ENCODE measurements at regions not wholly inside any gene's neighbourhood (a gene's known extent, or its start where the extent isn't known, plus 50 kb on each side); places are given as distances from the start of the nearest gene placed in this dataset.

DNA sequence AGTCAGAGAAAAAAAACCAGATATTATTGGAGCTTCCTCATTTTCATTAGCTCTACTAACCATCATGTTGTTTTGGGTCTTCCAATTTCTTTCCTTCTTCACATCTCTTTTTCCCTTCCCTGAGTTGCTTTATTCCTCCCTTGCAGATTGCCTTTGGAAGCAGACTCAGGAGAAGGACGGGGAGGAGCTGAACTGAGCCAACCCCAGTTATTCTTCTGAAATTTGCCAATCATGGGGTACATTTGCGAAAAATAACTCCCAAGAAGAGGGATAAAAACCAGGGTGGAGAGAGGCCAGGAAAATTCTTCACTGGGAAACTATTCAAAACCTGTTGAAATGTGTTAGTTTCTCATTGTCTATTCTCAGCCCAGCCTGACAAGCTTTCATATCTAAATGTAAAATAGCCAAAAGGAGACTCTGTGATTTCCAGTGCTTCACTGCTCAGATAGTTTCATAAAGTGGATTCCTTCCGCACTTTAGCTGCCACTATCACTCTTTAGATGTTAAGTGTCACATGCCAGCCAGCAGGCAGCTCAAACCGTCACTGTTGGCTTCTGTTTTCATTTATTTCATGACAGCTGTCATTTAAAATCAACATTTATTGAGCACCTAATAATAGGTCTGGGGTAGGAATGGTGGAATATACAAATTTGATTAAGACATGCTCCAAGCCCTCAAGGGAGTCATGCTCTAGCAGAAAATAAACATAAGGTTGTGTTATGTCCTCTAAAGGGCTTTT, 204.5 kb downstream of the SREK1 start:
- DNase-seq (ENCODE audit: insufficient read length, low spot score) (no peak), FAIRE-seq (no peak)
- TF ChIP-seq POLR2A (IDR thresholded peaks at IDR 0.05; ENCODE audit: low read depth, low read length): no peak

DNA sequence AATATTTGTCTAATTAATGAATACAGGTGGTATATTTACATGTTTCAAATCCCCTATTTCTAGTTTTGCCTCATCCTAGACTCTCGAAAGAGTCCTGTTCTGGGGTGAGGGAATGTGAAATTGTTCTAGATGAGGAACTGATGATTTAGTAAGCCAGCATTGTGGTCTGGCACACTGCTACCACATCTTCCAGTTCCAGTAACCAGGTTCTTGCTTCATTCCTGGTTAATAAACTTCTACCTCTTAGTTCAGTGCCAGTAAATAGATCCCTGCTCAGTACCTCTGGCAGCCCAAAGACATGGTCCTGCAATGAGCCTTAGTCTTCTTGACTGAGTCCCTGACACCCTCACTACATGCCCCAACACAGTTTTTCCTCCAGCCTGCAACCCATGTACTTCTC, 207.7 kb downstream of the SREK1 start:
- TF ChIP-seq POLR2A (IDR thresholded peaks at IDR 0.05; ENCODE audit: low read depth, low read length): no peak
- FAIRE-seq (no peak), DNase-seq (ENCODE audit: insufficient read length, low spot score) (no peak)

DNA sequence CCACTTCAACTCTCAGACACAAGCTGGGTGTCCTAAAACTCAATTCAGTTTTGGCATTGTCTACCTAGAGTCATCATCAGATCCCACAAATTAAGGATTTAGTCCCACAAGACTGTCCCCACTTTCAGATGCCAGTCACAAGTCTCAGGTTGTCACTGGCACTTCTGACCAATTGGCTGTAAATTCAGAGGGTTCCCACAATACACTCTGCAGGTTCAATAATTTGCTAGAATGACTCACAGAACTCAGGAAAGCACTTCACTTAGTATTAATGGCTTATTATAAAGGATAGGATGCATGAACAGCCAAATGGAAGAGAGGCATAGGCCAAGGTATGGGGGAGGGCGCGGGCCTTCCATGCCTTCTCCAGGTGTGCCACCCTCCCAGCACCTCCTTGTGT, 209.1 kb downstream of the SREK1 start:
- no peak for DNase-seq (ENCODE audit: insufficient read length, low spot score)
- FAIRE-seq: no peak
- TF ChIP-seq POLR2A (IDR thresholded peaks at IDR 0.05; ENCODE audit: low read depth, low read length): no peak

DNA sequence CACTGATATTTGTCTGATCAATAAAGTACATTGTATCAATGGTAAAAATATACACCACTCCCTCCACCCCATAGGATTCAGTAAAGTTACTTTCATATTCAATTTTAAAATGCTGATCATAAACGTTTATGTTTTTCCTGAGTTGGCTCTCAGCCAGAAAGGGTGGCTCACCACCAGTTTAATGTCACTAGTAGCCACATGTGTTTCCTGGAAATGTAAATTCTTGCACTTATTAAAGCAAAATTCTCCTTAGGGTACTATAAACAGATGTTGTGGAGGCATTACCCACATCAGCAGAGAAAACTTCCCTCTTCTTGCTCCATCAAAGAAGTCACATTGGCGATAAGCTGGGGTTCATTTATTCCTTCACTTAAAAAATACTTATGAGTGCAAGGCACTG, 210.3 kb downstream of the SREK1 start:
- no peak for TF ChIP-seq POLR2A (IDR thresholded peaks at IDR 0.05; ENCODE audit: low read depth, low read length)
- DNase-seq (ENCODE audit: insufficient read length, low spot score) (no peak), FAIRE-seq (no peak)

DNA sequence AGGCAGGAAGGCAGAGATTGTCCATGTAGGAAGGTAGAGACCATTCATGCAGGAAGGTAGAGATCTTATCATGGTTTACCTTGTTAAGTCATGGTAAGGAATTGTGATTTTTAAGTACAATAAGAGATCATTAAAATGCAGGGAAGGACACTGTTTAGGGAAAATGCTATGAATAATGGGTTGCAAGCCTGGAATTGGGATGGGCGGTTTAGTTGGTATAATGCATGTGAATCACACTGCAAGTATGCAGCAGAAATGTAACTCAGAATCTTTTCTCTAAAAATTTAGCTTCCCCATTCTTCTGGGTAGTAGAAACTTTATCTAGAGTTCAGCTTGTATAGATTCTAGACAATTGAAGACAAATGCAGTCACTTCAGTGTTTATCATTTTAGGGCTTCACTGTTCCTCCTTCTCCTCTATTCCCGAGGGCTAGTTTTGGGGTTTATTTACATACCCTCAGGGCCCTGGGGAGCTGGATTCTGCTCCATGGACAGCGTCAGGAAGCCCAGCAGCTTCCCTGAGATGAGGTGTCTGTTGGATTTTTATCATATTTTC, 212.0 kb downstream of the SREK1 start:
- DNase-seq (ENCODE audit: insufficient read length, low spot score): no peak
- no peak for TF ChIP-seq POLR2A (IDR thresholded peaks at IDR 0.05; ENCODE audit: low read depth, low read length)
- no peak for FAIRE-seq

DNA sequence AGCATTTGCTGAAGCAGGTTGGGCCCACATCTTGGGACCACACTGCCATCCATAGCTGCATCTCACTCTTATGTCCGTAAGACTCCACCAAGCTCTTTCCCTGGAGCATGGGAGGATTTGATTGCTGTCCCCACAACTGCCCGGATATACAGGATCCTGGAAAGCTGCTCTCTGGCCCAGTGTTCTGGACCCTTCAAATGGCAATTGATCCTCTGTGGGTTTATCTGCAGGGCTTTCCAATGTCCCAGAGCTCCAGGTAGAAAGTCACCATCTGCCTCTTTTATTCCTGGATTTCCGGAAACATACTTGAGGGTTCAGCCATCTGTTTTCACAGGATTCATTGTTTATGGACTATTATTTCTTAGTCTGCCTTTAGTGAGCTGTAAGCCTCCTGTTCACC, 214.6 kb downstream of the SREK1 start:
- no peak for TF ChIP-seq POLR2A (IDR thresholded peaks at IDR 0.05; ENCODE audit: low read depth, low read length)
- no peak for FAIRE-seq
- DNase-seq (ENCODE audit: insufficient read length, low spot score): no peak

DNA sequence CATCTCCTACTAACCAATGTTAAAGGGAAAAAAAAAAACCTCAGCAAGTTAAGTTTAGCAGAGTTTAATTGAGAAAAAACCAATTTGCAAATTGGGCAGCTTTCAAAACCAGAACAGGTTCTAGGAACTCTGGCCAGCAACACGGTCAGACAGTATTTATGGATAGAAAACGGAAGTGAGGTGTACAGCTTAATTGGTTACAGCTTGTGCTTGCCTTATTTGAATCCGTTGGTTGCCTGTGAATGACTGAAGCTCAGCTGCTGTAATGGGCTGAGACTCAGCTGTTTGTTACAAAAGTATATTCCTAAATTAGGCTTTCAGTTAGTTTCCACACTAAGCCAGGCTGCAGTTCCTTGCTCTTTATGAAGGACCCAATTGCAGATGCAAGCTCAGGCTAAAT, 217.0 kb downstream of the SREK1 start:
- no peak for TF ChIP-seq POLR2A (IDR thresholded peaks at IDR 0.05; ENCODE audit: low read depth, low read length)
- FAIRE-seq: no peak
- DNase-seq (ENCODE audit: insufficient read length, low spot score): no peak

DNA sequence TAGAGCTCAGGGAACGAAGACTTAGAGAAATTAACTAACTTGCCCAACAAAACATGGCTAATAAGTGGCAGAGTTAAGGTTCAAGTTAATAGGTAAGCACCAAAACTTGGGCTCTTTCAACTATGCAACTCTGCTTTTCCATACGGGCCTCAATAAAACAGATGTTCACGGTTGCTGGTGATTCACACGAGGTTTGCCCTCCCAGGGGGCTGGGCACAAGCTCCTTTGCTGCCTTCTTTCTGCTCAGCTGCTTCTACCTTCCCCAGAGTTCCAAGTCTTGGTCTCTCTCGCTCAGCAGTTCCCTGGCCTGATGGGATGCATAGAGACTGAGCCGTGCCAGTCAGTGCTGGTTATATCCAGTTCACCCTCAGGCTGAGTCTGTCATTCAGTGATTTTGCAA, 217.9 kb downstream of the SREK1 start:
- TF ChIP-seq POLR2A (IDR thresholded peaks at IDR 0.05; ENCODE audit: low read depth, low read length): no peak
- DNase-seq (ENCODE audit: insufficient read length, low spot score): no peak
- FAIRE-seq: no peak

DNA sequence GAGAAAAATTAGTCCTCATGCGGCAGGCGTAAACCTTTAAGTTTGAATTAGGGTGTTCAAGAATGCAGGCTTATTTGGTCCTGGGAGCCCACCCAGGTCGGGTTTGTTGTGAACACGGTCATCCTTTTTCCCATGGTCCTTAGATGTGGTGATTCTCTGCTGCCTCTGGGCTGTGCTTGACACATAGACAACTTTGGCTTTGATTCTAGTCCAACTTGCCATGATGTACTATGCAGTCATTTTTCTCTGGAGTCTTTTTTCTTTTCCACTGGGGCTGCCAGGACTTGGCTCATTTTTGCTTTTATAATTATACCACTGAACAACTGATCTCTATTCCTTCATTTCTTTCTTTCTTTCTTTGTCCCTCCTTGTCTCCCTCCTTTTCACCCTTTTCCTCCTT, 218.6 kb downstream of the SREK1 start:
- no peak for TF ChIP-seq POLR2A (IDR thresholded peaks at IDR 0.05; ENCODE audit: low read depth, low read length)
- no peak for DNase-seq (ENCODE audit: insufficient read length, low spot score)
- FAIRE-seq: no peak

DNA sequence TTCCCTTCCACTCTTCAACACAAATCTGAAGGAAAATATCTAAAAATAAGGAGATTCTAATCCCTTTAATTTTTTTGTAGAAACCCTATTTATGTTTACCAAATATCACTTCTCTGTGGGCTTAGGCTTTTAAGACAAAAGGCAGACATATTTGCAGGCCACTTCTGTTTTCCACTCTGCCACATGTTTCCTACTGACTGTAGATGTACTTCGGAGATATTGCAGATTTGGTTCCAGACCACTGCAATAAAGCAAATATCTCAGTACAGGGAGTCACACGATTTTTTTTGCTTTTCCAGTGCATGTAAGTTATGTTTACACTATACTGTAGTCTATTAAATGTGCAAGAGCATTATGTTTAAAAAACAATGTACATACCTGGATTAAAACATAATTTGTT, 219.0 kb downstream of the SREK1 start:
- FAIRE-seq (no peak), DNase-seq (ENCODE audit: insufficient read length, low spot score) (no peak)
- TF ChIP-seq POLR2A (IDR thresholded peaks at IDR 0.05; ENCODE audit: low read depth, low read length): no peak

DNA sequence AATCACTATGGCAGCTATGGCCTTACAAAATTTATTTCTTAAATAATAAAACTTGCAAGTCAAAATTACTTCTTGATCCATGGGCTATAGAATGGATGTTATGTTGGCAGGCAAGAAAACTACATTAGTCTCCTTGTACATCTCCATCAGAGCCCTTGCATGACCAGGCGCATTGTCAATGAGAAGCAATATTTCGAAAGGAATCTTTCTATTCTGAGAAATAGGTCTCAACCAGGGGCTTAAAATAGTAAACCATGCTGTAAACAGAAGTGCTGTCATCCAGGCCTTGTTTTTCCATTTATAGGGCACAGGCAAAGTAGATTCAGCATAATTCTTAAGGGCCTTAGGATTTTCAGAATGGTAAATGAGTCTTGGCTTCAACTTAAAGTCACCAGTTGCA, 220.1 kb downstream of the SREK1 start:
- DNase-seq (ENCODE audit: insufficient read length, low spot score) (no peak), FAIRE-seq (no peak)
- TF ChIP-seq POLR2A (IDR thresholded peaks at IDR 0.05; ENCODE audit: low read depth, low read length): no peak

DNA sequence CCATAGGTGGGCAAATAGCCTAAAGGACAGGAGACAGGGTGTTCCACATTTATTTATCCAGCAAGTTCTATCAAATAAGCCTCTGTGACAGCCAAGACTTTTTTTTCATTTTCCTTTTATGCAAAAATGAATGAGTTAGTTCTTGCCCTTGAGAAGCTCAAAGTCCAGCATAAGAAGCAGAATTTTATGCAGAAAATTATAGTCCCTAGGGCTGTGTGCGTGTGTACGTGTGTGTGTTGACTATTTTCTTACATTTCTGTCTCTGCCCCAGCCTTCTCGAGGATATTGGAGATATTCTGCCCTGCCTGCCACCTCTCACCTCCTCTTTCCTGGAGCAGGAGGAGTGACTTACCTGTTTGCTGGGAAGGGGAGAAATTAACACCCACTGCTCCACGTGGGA, 221.9 kb downstream of the SREK1 start:
- FAIRE-seq (no peak), DNase-seq (ENCODE audit: insufficient read length, low spot score) (no peak)
- TF ChIP-seq POLR2A (IDR thresholded peaks at IDR 0.05; ENCODE audit: low read depth, low read length): no peak

DNA sequence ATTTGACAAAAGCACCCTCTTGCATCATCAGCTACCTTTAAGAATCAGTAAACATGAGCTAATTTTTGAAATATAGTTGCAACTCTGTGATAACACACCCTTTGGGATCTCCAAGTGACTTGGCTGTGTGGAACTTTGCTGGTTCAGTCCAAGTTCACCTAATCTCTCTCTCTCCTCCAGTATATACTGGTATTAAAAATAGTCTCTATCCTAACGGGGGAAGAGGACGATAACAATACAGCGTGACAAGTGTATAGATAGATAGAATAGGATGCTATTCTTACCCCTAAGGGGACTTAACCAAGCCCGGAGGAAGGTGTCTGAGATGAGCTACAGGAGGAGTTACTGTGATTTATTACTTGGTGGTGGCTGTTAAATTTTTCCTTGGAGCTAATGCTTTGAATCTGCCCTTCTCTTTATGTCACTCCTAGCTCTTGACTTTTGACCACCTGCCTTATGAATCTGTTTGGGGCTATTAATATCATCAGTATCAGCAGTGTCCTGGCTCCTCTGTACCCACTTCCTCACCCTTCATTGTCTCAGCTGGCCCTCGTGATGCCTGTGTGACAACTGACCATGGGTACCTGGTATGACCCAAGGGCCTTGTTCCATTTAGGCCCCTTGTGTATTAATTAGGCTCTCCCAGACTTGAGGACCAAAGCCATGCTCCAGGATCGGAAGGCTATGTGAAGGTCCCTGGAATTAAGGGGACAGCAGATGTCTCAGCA, 223.9 kb downstream of the SREK1 start:
- no peak for TF ChIP-seq POLR2A (IDR thresholded peaks at IDR 0.05; ENCODE audit: low read depth, low read length)
- no peak for DNase-seq (ENCODE audit: insufficient read length, low spot score)
- no peak for FAIRE-seq

DNA sequence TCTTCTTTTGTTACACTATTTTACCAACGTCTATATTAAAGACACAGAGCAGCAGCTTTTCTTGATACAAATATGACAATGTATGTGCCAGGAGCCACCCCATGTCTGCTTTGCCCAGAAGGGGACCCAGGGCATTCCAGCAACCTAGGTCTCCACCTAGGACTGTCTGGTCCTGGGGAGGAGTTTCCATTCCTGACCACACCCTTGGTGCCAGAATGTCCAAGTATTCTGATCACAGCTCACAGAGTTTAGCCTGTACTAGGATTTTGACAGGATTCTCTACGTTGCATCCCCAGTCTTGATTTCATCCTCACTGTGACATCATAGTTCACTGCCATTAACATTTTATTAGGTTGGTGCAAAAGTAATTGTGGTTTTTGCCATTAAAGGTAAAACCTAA, 224.7 kb downstream of the SREK1 start:
- no peak for TF ChIP-seq POLR2A (IDR thresholded peaks at IDR 0.05; ENCODE audit: low read depth, low read length)
- DNase-seq (ENCODE audit: insufficient read length, low spot score) (no peak), FAIRE-seq (no peak)

DNA sequence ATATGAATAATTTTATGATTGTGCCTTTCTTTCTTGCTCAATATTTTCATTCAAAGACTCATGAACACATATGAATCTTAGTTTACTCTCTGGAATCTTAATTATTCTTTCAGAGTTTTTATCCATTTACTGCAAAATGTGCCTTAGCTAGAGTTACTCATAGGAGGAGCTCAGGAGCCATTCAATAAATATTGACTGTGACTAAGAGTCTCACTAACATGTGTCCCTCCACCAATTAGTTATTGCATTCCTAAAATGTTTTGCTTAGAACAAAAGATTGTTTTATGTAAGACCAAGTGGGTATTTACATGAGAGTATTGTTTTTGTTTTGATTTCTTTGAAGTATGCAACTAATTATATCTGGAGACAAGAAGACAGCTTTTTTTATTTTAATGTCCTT, 218.4 kb upstream of the MAST4 start:
- FAIRE-seq: no peak
- TF ChIP-seq POLR2A (IDR thresholded peaks at IDR 0.05; ENCODE audit: low read depth, low read length): no peak
- no peak for DNase-seq (ENCODE audit: insufficient read length, low spot score)
